Activated CD4-positive, alpha-beta T cell treated with anti-CD3 and anti-CD28 coated beads, Interleukin-2, Interleukin-4, amounts not matched to agents 100 ng/mL and 50 ng/mL, durations not matched to agents 16 hours and 8 hours (primary cell): ENCODE measurements at regions not wholly inside any gene's neighbourhood (a gene's known extent, or its start where the extent isn't known, plus 50 kb on each side); places are given as distances from the start of the nearest gene placed in this dataset.
"Not testable (repeated sequence)": the region's sequence is repeated elsewhere in the genome, so short reads cannot be mapped to it uniquely, and the experiment has no call there.

Experiments used
- DNase-seq: peaks from one replicate; pipeline ENCODE4 v3.0.0-alpha.2; 2020; ENCODE audit warnings: low spot score

DNA sequence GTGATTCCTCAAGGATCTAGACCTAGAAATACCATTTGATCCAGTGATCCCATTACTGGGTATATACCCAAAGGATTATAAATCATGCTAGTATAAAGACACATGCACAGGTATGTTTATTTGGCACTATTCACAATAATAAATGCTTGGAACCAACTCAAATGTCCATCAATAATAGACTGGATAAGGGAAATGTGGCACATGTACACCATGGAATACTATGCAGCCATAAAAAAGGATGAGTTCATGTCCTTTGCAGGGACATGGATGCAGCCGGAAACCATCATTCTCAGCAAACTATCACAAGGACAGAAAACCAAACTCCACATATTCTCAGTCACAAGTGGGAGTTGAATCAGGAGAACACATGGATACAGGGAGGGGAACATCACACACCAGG, 183.8 kb upstream of the ETV3 start:
- DNase-seq = not testable (repeated sequence)

- no peak for DNase-seq
Observed at GRCh38 chr1:157319567-157319966, 181.4 kb upstream of the ETV3 start.

GRCh38 chr1:157317229-157317628, 179.0 kb upstream of the ETV3 start:
- DNase-seq = not testable (repeated sequence)

- no peak for DNase-seq
Observed at GRCh38 chr1:157315544-157315943, 177.3 kb upstream of the ETV3 start.

GRCh38 chr1:157314408-157314807, 176.2 kb upstream of the ETV3 start:
- DNase-seq = no peak

GRCh38 chr1:157313240-157313807, 175.1 kb upstream of the ETV3 start:
- no peak for DNase-seq

GRCh38 chr1:157312082-157312812, 174.1 kb upstream of the ETV3 start:
- no peak for DNase-seq

DNA sequence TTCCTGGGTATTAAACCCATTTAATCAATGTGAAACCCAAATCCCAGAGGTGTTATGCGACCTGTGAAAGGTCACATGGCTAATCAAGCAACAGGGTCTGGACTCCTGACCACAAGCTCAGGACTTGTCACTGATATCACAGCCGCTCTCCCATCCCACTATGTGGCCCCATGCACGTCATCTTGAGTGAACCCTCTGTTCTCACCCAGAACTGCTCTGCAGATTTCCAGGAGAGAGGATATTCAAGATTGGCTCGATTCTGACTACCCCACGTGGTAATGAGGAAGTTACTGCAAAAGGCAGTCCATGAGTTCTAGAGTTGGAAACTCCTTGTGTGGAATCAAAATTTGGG, 173.5 kb upstream of the ETV3 start:
- DNase-seq = no peak

GRCh38 chr1:157310805-157311729, 172.9 kb upstream of the ETV3 start:
- not testable (repeated sequence) for DNase-seq

GRCh38 chr1:157310401-157310800, 172.2 kb upstream of the ETV3 start:
- no peak for DNase-seq

DNA sequence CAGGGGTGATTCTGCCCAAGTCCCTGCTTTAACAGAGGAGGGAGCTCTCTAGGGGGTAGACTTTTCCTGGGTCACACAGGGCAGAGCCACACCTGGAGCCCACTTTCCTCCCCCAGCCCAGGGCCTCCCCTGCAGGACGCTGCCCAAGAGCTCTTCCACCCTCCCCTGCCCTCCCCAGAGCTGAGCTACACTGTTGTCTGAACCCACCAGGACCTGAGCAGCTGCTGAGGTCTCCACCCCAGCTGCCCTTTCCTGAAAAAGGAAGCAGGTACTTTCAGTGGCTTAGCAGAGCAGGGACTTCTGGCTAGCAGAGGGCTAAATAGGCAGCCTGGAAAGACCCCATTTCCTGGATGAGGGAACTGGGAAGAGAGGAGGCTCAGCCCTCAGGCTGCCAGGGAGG, 169.3 kb upstream of the ETV3 start:
- DNase-seq = no peak

DNA sequence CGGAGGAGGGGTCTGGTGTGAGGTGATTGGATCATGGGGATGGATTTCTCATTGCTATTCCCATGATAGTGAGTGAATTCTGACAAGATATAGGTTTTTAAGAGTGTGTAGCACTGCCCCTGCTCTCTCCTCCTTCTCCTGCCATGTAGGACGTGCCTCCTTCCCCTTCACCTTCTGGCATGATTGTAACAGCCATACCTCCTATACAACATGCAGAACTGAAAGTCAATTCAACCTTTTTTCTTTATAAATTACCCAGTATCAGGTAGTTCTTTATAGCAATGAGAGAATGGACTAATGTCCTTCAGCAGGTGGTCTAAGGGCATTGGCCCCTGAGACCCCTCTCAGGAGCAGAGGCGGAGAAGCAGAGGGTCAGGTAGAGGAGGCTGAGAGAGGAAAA, 168.7 kb upstream of the ETV3 start:
- DNase-seq = no peak

GRCh38 chr1:157304271-157304670, 166.1 kb upstream of the ETV3 start:
- no peak for DNase-seq

- DNase-seq = no peak
Observed at GRCh38 chr1:157302724-157303123, 164.5 kb upstream of the ETV3 start.

DNA sequence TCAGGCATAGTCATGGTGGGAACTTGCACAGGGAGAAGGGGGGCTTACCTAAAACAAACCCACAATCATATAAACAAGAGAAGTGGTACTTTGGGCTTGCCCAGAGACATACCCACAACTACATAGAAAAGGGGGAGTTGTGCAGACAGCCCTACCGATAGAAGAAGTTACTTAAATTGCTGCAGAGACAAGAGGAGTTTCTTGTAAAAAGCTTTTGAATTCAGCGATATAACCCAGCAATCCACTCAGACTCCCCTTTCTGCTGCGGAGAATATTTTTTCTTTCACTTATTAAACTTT, 164.0 kb upstream of the ETV3 start:
- no peak for DNase-seq

DNA sequence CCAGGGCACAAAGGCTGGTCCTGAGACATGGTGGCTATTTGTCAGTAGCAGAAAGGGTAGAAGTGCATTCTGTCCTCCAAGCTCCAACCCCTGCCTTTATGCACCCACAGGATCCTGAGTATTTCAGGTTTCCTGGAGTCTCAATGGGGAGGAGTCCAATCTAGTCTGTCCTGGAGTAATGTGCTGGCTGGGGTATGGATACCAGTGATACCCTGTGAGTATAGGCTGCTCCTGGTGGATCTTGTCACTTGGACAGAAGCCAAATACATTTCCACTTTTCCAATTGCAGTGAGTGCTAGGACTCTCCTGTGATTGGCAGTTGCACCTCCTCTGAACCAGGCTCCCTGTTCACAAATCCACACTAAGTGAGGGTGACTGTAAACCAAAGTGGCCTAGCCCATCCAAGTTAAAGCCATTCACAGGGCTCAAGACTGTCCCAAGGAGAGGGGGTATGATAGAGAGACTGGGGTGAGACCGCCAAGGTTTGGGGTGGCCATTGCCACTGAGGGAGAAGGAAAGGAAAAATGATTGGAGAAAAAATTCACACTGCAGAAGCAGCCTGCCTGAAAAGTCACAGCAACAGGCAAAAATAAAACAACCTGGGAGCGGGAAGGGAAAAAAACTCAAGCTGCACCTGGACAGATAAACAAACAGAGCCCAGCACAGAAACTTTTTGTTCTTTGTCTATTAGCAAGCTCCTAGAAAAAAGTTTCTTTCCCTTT, 163.4 kb upstream of the ETV3 start:
- DNase-seq = no peak

- not testable (repeated sequence) for DNase-seq
Observed at GRCh38 chr1:157294387-157295145, 156.4 kb upstream of the ETV3 start.

GRCh38 chr1:157292809-157293564, 154.8 kb upstream of the ETV3 start:
- DNase-seq = no peak

DNA sequence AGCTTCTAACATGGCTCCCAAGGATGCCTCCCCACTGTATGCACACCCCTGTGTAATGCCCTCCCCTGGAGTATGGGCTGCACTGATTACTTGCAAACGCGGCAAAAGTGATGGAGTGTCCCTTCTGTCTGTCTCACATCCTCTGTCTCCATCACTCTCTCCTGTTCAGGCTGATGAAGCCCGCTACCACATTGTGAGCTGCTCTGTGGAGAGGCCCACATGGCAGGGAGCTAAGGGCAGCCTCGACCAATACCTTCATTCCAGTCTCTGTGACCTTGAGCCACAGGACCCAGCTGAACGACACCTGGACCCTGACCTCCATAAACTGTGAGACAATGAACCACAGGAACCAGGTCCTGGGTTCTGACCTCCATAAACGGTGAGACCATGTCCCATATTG, 154.1 kb upstream of the ETV3 start:
- no peak for DNase-seq

DNA sequence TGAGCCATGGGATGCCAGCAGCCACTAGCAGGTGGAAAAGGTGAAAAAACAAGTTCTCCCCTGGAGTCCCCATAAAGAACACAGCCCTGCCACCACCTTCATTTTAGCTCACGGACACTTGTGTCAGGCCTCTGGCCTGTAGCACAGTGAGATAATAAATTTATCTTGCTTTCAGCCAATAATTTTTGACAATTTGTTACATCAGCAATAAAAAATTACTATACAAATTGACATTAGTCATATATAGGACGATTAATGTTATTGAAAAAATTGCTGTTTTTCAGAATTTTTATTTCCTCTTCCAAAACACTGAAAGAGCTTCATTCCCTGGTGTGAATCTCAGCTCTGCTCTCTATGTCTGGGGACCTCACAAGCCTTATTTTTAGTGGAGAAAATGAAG, 152.9 kb upstream of the ETV3 start:
- no peak for DNase-seq
